ENCODE measurements at regions not wholly inside any gene's neighbourhood (a gene's known extent, or its start where the extent isn't known, plus 50 kb on each side); places are given as distances from the start of the nearest gene placed in this dataset.

DNA sequence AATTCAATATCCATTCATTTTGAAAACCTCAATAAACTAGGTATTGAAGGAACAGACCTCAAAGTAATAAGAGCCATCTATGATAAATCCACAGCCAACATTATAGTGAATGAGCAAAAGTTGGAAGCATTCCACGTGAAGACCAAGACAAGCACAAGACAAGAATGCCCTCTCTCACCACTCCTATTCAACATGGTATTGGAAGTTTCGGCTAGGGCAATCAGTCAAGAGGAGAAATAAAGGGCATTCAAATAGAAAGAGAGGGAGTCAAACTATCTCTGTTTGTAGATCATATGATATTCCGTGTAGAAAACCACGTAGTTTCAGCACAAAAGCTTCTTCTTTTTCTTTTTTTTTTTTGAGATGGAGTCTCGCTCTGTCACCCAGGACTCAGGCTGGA is 550.3 kb downstream of the FSCB start:
- DNase-seq: no peak

DNA sequence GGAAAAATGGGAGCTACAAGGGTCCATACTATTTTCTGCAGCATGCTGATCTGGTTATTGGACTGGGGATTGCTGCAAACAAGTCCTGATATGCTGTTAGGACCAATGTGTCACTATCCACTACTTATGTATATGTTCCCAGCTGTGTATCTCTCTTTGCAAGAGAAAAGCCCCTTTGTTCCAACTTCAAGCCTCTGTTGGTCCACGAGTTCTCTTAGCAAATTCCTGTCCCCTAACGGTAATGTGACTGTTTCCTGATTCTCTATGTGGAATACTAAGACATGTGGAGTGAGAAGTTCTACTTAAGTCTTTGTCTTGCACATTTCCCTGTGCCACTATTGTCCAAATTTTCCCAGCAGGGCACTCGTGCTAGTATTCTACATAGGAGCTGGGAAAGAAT is 557.7 kb downstream of the FSCB start:
- DNase-seq: no peak

DNA sequence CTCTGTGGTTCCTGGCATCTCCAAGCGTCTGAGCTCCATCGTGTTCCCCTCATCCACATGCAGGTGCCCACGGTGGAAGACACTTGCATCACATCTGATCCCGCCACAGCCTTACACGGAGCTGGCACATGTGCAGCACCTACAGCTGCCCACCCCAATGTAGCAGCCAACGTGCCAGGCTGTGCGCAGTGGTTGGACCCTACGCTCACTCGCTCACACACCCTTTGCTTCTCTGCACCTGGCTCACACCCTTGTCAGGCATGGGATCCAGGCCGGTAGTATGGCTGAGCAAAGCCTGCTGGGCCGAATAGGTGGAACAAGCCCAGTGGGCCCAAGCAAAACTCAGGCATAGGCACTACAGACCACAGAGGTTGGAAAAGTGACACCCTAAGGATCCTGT is 567.2 kb downstream of the FSCB start:
- DNase-seq: no peak

DNA sequence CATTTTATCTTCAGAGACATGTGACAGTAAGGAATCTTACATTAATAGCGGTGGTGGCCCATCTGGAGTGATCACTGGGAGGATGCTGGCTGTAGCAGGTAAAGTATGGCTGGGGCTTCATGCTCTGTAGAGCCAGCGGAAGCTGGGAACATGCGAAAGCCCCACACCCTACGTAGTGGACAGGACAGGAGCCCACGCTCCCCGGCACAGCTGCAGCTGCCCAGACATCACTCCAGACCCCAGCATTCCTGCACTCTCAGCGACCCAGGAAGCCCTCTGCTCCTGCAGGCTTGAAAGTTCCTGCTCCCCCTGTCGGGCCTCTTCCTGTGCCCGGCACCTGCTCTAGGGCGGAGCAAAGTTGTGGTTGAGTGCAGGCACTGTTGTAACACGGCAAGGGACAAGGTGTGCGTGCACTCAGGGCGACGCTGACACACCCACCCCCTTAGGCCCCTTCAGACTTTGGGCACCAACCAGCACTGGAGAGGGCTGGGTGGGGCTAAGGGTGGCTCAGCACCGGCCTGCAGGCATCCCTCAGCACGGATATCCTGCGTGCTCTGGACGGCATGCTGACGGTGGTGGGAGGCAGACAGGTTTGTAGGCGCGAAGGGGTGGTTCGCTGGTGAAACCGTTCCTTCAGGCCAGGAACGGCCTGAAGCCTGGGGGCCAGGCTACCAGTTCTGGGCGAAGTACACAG is 568.3 kb downstream of the FSCB start:
- no peak for DNase-seq

DNA sequence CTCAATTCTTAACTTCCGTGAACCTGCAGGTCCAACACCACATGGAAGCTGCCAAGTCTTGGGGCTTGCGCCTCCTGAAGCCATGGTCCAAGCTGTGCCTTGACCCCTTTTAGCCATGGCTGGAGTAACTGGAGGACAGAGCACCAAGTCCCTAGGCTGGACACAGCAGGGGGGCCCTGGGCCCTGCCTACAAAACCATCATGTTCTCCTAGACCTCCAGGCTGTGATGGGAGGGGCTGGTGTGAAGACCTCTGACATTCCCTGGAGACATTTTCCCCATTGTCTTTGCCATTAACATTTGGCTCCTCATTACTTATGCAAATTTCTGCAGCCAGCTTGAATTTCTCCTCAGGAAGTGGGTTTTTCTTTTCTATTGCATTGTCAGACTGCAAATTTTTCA is 570.1 kb downstream of the FSCB start:
- DNase-seq: no peak

DNA sequence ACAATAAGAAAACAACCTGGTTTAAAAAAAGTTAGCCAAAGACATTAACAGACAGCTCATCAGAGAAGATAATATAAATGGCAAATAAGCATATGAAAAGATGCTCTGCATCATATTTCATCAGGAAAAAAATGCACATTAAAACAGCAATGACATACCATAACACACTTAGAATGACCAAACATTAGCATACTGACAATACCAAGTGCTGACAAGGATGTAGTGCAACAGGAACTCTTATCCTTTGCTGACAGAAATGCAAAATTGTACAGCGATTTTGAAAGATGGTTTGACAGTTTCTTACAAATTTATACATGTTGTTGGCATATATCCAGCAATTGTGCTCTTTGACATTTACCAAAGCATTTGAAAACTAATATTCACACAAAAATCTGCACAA is 573.0 kb downstream of the FSCB start:
- no peak for DNase-seq

DNA sequence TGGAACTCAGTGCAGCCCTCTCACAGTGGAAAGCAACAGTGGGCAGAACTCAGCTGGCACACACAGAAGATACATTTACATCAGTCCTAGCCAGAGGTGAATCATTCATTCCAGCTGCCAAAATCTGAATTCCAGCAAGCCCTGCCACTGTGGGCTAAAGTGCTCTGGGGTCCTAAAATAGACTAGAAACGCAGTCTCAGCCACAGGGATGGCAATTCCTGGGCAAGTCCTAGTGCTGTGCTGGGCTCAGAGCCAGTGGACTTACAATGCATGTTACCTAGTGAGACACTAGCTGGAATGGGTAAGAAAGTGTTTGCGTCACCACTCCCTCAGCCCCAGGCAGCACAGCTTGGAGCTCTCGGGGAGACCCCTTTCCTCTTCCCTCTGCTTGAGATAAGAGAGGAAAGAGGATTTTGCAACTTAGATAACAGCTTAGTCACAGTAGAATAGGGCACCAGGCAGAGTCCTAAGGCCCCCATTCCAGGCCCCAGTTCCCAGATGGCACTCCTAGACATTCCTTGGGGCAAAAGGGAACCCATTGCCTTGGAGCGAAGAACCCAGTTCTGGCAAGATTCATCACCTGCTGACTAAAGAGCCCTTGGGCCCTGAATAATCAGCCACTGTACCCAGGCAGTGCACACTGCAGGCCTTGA is 592.9 kb downstream of the FSCB start:
- DNase-seq: no peak

DNA sequence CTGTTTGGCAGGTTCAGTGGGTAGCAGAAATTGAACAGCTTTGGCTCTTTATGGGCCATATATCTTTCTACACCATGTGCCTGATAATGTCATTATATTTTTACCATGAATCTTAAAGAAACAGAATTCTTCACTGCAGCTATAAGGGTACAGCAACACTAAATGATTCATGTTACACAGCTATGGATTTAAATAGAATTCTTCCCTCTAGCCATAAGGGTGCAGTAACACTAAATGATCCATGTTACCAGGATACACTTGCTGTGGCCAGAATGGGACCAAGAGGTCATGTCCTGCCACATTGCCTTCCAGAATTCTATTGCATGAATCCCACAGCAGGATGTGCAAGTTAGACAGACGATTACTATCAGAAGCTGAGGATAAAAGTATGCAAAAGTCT is 603.9 kb downstream of the FSCB start:
- DNase-seq: no peak

DNA sequence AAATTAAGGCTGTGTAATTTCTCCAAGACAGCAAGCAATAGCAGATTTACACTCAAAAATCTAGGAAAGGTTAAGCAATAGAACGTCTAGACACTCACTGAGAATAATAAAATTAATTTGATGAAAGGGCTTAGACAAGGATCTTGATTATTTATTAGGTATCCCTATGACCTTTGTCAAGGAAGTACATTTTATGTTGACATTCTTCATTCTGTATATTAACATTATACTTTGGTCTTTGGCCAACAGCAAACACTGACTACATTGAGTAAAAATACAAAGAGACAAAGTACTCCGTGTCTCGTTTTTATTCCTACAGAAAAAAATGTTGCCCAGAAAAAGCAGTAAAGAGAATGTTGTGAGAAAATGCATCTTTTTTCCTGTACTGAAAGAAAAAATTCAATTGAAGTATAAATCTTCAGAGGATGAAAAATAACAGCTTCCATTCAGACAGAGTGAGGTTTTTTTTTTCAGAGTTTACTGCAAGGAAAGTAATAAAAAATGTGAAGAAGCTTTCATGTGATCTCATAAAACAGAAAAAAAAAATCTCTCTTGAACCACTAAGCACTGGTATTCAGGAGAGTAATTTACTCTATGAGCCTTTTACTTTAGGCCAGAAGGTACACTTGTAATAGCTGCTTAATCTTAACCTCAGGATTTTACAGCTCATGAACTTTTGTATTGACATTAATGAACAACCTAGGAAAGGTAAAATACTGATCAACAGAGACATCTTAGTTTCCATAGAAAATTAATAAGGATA is 605.0 kb downstream of the FSCB start:
- DNase-seq: no peak

DNA sequence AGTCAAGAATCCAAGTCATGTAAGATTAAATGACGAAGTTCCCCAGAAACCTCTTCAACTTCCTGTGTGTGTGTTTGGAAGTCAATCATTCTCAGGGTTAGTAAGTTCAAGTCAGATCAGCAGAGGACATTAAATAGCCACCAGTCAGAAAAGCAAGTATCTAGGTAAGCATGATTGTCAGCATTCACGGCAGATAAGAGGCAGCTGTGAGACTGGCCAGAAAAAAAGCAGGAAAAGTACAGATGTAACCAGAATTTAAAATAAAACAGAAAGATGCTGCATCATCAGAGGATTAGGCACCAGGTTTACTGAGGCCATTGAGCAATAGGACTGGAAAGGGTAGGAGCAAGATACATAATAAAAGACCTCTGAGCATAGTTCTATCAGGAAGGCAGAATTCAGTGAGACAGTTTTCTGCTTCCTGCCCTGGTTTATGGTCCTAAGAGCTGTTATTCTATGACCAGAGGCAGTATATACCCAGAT is 606.9 kb downstream of the FSCB start:
- no peak for DNase-seq

DNA sequence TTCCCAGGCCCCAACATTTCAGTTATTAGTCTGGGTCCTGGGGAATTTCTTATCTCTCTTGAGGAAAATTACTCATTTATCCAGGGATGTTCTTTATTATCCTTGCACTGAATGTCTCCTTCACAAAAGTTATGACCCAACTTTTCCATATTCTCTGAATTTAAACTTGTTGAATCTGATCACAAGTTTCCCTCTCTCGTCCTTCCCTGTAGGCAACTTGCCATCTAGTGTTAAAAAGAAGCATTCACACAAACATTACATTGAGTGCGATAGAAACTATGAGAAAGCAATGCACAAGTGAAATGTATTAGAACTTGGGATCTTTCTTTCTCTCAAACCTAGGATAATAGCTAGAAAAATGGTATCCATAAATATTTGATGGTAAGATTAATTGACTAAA is 608.4 kb downstream of the FSCB start:
- peak; percentile 2 for DNase-seq

DNA sequence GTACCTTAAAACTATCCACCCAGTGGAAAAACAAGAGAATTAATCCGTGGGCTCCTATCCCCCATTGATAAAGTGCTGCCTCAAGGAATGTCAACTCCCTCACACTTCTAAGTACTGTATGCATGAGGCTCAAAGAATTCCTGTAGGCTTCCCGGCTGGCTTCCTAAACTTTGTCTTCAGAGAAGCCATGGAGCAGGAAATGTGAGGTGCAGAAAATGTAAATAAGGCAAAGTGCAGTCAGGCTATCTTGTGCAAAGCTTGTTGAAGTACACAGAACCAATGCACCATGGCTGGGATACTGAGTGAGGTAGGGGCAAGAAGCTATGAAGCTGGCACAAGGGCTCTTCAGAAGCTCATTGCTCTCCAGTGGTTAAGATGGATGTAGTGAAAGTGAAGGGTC is 611.0 kb downstream of the FSCB start:
- DNase-seq: no peak

DNA sequence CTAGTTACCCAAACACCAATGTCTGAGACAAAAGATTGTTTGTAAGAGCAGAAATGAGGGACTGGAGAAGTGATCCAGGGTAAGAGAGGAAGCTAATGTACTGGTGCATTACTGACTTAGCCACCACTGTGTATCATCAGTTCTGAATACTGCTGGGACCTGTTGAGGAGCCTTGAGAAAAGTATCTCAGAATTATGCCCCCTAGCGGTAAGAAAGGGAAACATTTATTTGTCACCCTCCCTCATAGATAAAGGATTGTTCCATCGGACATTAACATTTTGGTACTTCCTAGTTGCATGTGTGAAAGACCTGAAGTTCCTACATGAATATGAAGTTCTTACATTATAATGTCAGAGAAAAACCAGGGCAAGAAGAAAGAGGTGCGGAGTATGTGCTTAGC is 612.5 kb downstream of the FSCB start:
- no peak for DNase-seq

DNA sequence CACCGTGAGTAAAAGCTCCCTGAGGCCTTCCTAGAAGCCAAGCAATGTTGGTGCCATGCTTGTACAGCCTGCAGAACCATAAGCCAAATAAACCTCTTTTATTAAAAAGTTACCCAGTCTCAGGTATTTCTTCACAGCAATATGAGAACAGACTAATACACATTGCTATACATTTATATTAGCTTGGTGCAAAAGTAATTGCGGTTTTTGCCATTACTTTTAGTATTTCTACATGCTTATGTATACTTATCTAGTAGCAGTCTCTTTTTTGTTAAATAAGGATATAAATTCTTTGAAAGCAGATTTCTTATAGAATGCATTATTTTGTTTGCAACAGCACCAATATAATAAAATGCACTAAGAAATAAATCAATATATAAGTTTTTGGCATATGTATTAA is 619.6 kb downstream of the FSCB start:
- no peak for DNase-seq

DNA sequence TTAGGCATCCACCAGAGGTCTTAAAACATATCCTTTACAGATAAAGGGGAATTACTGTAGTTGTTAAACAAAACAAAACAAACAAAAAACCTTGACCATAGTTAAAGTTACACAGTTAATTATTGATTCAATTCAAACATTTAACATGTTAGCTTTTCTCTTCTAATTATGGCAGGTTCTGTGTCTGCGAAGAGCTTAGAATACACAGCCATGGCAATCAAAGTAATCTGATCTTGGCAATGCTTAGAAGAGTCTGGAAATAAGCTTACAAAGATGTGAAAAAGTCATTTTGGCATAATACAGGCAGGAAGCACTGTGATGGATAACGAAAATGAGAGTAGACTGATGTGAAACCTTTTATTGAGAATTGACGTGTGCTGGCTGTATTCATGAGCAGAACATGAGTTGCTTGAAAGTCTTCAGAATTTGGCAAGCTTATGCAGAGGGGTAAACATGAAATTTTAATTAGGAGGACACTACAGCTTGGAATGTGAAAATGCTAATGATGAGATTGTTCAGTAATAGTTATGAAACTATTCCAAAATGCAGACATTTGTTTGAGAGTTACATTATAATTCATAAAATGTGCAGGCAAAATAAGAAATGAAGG is 629.6 kb downstream of the FSCB start:
- peak; percentile 66 for DNase-seq

DNA sequence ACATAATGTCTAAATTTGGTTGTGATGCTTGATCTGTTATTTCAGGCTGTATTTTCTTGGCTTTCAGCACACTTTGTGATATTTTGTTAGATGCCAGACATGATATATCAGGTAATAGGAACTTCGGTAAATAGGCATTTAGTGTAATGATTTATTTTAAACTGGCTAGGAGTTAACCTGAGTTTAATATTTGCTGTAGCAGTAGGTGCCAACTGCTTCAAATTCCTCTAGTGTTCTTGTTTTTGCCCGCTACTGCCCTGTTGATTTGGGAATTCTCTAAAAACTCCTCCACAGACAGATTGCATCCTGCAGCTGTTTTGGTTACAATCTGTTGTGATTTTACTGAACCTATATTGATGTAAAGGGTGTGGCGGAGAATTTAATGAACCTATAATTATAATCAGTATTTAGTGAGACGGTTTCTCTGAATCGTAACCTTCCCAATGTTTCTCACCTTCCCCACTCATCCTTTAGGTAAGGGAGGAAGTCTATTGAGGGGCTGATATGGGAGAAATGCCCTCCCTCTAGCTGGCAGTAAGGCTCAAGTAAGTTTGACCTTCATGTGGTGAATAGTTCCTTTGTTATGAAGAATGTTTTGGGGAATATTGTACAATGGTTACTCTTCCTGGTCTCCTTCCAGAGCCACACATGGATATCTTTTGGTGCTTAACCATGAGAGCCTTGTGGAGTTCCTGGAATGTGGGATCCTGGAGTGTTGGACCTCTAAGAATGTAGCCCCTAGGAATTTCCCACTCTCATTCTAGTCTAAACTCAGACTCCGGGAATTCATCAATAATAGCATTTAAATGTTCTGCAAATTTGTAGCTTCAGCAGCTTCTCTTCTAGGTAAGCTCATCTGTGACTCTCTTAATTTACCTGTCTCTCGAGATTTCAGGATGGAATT is 634.1 kb downstream of the FSCB start:
- DNase-seq: no peak

DNA sequence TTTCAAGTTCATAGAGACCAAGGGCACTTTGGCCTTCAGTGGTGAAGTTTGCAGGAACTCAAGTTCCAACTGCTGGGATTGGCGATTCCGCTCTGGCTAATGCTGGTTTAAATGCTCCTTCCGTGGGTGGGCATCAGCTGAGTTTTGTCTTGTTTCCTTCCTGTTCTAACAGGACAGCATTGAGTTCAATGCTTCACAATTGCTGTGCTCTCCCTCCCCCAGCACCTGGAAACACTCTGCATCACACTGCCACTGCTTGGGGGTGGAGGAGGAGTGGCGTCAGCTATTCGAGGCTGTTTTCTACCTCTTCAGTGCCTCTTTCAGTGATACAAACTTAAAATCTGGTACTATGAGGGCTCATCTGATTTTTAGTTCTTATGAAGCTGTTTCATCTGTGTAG is 634.9 kb downstream of the FSCB start:
- no peak for DNase-seq

DNA sequence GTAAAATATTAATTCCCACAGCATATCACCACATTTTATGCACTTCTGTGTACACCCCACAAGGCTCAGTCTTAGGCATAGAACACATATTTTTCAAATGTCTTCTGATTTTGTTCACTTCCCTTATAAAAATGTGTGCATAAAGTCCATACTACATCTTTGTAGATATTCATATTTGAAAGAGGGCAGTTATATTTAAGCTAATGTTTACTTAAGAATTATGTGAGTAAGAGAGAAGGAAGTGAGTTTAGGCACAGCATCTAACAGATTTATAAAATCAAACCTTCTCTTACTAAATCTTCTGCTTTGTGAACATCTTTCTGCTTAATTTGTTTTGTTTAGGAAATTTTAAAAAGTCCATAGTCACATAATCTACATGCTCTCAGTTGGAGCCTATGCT is 648.1 kb downstream of the FSCB start:
- DNase-seq: no peak

DNA sequence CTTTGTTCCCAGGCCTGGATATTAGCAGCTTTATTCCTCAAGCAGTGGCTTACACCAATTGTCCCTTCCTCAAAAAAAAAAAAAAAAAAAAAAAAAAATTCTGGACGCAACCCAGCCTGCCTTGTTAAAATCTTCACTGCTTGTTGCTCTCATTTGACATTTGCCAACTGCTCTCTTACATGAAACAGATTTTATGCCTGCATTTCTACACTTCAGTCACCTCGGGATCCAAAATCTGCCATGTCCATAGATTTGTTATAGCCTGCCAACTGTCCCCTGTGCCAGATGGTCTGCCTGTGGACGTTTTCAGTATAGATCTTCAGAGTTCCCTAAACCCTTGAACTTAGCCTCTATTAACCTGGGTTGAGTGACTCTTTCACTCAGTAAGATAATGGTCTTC is 651.5 kb downstream of the FSCB start:
- DNase-seq: no peak

DNA sequence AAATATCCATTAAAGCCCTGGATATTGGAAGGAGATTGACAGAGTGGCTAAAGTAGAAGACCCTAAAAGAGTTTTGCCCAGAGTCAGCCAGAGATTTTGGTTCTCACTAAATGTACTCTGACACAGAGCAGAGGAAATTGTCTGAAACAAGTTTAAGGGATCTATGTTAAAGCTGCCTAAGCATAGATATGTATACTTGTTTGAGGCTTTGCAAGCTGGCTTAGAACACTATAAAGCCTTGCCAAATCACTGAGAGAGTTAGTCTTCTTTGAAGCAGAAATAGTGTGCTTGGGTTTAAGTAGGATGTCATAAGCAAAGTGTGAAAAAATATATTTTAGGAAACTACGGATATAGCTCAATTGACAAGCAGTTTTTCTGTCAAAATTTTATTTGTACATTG is 653.5 kb downstream of the FSCB start:
- DNase-seq: no peak

DNA sequence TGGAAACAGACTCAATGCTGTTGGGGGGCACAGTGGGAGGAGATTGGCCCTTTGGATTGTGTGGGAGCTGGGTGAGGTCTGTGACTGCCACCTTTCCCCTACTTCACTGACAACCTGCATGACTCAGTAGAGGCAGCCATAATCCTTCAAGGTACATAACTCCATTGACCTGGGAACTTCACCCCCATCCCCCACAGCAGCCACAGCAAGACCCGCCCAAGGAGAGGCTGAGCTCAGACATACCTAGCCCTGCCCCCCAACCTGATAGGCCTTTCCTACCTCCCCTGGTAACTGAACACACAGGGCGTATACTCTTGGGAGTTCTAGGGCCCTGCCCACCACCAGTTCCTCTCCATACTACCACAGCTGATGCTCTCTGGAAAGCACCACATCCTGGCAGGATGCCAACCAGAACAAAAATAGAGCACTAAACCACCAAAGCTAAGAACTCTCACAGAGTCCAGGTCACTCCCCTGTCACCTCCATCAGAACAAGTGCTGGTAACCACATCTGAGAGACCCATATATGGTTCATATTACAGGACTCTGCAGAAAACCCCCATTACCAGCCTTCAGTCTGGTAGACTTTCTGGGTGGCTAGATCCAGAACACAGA is 703.9 kb downstream of the FSCB start:
- DNase-seq: no peak

DNA sequence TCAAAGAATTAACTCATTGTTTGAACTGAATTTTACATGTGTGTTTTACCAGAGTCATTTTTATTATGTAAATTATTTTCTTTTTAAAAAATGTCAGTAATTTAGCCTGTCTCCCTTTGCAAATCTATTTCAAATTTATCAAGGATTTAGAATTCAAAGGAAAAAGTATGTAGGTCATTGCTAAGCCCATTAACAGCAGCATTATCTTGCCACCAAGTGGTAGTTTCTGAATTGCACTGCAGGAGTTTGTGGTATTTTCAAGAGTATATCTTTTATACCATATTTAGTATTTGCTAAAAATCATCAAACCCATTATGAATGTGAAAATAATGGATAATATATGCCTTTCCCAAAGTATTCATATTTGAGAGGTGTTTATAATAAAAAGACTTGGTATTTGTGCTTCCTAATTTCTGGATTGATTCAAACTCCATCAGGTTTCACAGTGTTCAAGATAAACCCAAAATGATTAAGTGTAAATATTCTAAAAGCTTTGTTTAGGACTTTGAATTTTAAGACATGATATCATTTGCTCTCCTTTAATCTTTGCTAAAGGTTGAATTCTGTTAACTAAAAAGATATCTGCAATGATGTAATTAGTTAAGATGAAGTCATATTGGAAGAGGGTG is 711.4 kb downstream of the FSCB start:
- no peak for DNase-seq
